GM21723 (cell line): ENCODE measurements at regions not wholly inside any gene's neighbourhood (a gene's known extent, or its start where the extent isn't known, plus 50 kb on each side); places are given as distances from the start of the nearest gene placed in this dataset.
"Not testable (repeated sequence)": the region's sequence is repeated elsewhere in the genome, so short reads cannot be mapped to it uniquely, and the experiment has no call there.

Experiments used
- ATAC-seq: cut with Tn5 transposase; IDR thresholded peaks from one replicate; pipeline ENCODE4 v1.9.1; 2021; ENCODE audit warnings: mild to moderate bottlenecking, moderate library complexity; ENCODE audit not compliant: unreplicated experiment

- no peak for ATAC-seq
These were observed 89.6 kb downstream of the DDX1 start for GRCh38 chr2:15681089-15681885.

GRCh38 chr2:15682354-15682753, 90.7 kb downstream of the DDX1 start:
- ATAC-seq = no peak

GRCh38 chr2:15684161-15685039, 92.7 kb downstream of the DDX1 start:
- ATAC-seq = no peak

GRCh38 chr2:15685143-15685542, 93.5 kb downstream of the DDX1 start:
- no peak for ATAC-seq

GRCh38 chr2:15686643-15687042, 95.0 kb downstream of the DDX1 start:
- no peak for ATAC-seq

- ATAC-seq = no peak
These were observed 95.6 kb downstream of the DDX1 start for GRCh38 chr2:15687243-15687642.

- ATAC-seq = no peak
These were observed 96.1 kb downstream of the DDX1 start for GRCh38 chr2:15687720-15688119.

GRCh38 chr2:15688924-15689568, 97.4 kb downstream of the DDX1 start:
- ATAC-seq = no peak

GRCh38 chr2:15689654-15690053, 98.0 kb downstream of the DDX1 start:
- no peak for ATAC-seq

- no peak for ATAC-seq
These were observed 100.1 kb downstream of the DDX1 start for GRCh38 chr2:15691586-15692310.

GRCh38 chr2:15692551-15693377, 101.1 kb downstream of the DDX1 start:
- no peak for ATAC-seq

- no peak for ATAC-seq
These were observed 101.7 kb downstream of the DDX1 start for GRCh38 chr2:15693382-15693781.

- no peak for ATAC-seq
These were observed 102.4 kb downstream of the DDX1 start for GRCh38 chr2:15693926-15694588.

- no peak for ATAC-seq
These were observed 102.9 kb downstream of the DDX1 start for GRCh38 chr2:15694589-15694986.

GRCh38 chr2:15695582-15696330, 104.1 kb downstream of the DDX1 start:
- no peak for ATAC-seq

- not testable (repeated sequence) for ATAC-seq
These were observed 105.0 kb downstream of the DDX1 start for GRCh38 chr2:15696606-15697170.

GRCh38 chr2:15700131-15700530, 108.5 kb downstream of the DDX1 start:
- ATAC-seq = no peak

GRCh38 chr2:15700599-15701340, 109.1 kb downstream of the DDX1 start:
- ATAC-seq = no peak
